HCT116 (cell line): ENCODE measurements at regions not wholly inside any gene's neighbourhood (a gene's known extent, or its start where the extent isn't known, plus 50 kb on each side); places are given as distances from the start of the nearest gene placed in this dataset.

Experiments used
- ATAC-seq: fragments of 200-7000 bp; cut with Tn5 transposase; 2 replicates; pipeline ENCODE4 v1.9.1; 2020; ENCODE audit warnings: mild to moderate bottlenecking, moderate library complexity
- BruUV-seq: library from RNA; stranded (reverse); fragments of 400-500 nt; replicated peaks from 2 replicates; lab custom pipeline; 2021; lab: Mats Ljungman, UMichigan
- CTCF ChIA-PET: fragments of 300-600 bp; sonication (Branson Sonifier 250); formaldehyde crosslinking; loops from one replicate; lab custom pipeline; 2021; ENCODE audit warnings: antibody characterized with exemption; lab: Charles Lee
- POLR2A ChIA-PET: fragments of 300-600, 350-600 bp; sonication (Branson Sonifier 250); formaldehyde crosslinking; loops from one replicate; lab custom pipeline; 2021; ENCODE audit warnings: antibody characterized with exemption; lab: Charles Lee
- RAD21 ChIA-PET, 2 experiments: fragments of 300-600 bp; sonication (Branson Sonifier 250); formaldehyde crosslinking; loops; one replicate each; lab custom pipeline; 2023; ENCODE audit warnings: low total read pairs in 2 of 2; ENCODE audit not compliant: uncharacterized antibody in 2 of 2, unreplicated experiment in 2 of 2, low non-redundant PET in 1 of 2; lab: Charles Lee
- DNase-seq: peaks from one replicate; pipeline ENCODE4 v3.0.0-alpha.2; 2010; ENCODE audit warnings: low read depth, low spot score
- H2AFZ ChIP-seq: fragments of 200-600 bp; shearing (Covaris generic), sonication (generic); 2 replicates; pipeline ENCODE4 v1.6.1; 2017; ENCODE audit warnings: low read depth, mixed run types, mixed read lengths, antibody characterized with exemption, low read length; ENCODE audit not compliant: poor library complexity, severe bottlenecking
- H3K27ac ChIP-seq: 2 replicates; pipeline ENCODE4 v1.5.1; 2012; ENCODE audit warnings: low read depth, low read length
- H3K27me3 ChIP-seq: fragments of 200-600 bp; sonication (generic); 2 replicates; pipeline ENCODE4 v1.6.1; 2016; ENCODE audit warnings: mixed run types, low read length, mixed read lengths; ENCODE audit not compliant: insufficient read depth
- H3K36me3 ChIP-seq, 2 experiments: fragments of 200-500 bp in 1 of 2; fragments of 200-600 bp in 1 of 2; sonication (Bioruptor generic) in 1 of 2; sonication (generic) in 1 of 2; 2 replicates each; pipeline versions ENCODE4 v1.5.1 to v1.6.1; 2014 to 2016; ENCODE audit warnings: low read length in 2 of 2, inconsistent platforms in 1 of 2, mixed read lengths in 1 of 2, mixed run types in 1 of 2; ENCODE audit not compliant: insufficient read depth in 2 of 2, control insufficient read depth in 1 of 2
- H3K4me1 ChIP-seq, 2 experiments: fragments of 200-600 bp in 1 of 2; sonication (generic) in 1 of 2; 2 replicates each; pipeline versions ENCODE4 v1.5.1 to v1.6.1; 2012 to 2017; ENCODE audit warnings: low read length in 2 of 2, inconsistent platforms in 1 of 2, mild to moderate bottlenecking in 1 of 2, mixed read lengths in 1 of 2, mixed run types in 1 of 2, moderate library complexity in 1 of 2; ENCODE audit not compliant: insufficient read depth in 2 of 2, control insufficient read depth in 1 of 2
- H3K4me2 ChIP-seq: fragments of 200-600 bp; sonication (generic); 2 replicates; pipeline ENCODE4 v1.6.1; 2017; ENCODE audit warnings: mixed run types, low read length, mixed read lengths
- H3K4me3 ChIP-seq, 2 experiments: fragments of 200-600 bp in 1 of 2; sonication (generic) in 1 of 2; replicated peaks in 1 of 2; 2 replicates each; pipeline ENCODE4 v1.5.1; 2011 to 2016; ENCODE audit warnings: low read length in 2 of 2, control low read depth in 1 of 2, low read depth in 1 of 2, mild to moderate bottlenecking in 1 of 2, mixed read lengths in 1 of 2, mixed run types in 1 of 2
- H3K79me2 ChIP-seq: fragments of 200-600 bp; sonication (generic); 2 replicates; pipeline ENCODE4 v1.6.1; 2017; ENCODE audit warnings: mild to moderate bottlenecking, mixed run types, low read length, moderate library complexity, mixed read lengths; ENCODE audit not compliant: insufficient read depth
- H3K9ac ChIP-seq: fragments of 200-600 bp; sonication (generic); 2 replicates; pipeline ENCODE4 v1.6.1; 2016; ENCODE audit warnings: low read length, mixed read lengths
- H3K9me2 ChIP-seq: fragments of 200-600 bp; sonication (generic), shearing (Covaris generic); 2 replicates; pipeline ENCODE4 v1.6.1; 2017; ENCODE audit warnings: mixed run types, mild to moderate bottlenecking, moderate library complexity; ENCODE audit not compliant: insufficient read depth
- H3K9me3 ChIP-seq, 2 experiments: fragments of 200-500 bp in 1 of 2; fragments of 200-600 bp in 1 of 2; sonication (Bioruptor generic) in 1 of 2; sonication (generic) in 1 of 2; 2 replicates each; pipeline ENCODE4 v1.6.1; 2014 to 2017; ENCODE audit warnings: low read length in 2 of 2, mixed read lengths in 2 of 2, inconsistent platforms in 1 of 2, low read depth in 1 of 2, mild to moderate bottlenecking in 1 of 2, mixed run types in 1 of 2, moderate library complexity in 1 of 2; ENCODE audit not compliant: control insufficient read depth in 1 of 2, insufficient read depth in 1 of 2
- H4K20me1 ChIP-seq: fragments of 200-600 bp; sonication (generic), shearing (Covaris generic); 2 replicates; pipeline ENCODE4 v1.6.1; 2017; ENCODE audit warnings: mixed run types, mild to moderate bottlenecking, moderate library complexity; ENCODE audit not compliant: insufficient read depth
- CBX3 ChIP-seq: IDR thresholded peaks from 2 replicates; pipeline ENCODE4 v1.6.1; 2012; ENCODE audit warnings: low read depth
- CEBPB ChIP-seq: IDR thresholded peaks from 2 replicates; pipeline ENCODE4 v1.6.1; 2012; ENCODE audit warnings: low read depth
- EGR1 ChIP-seq: IDR thresholded peaks from 2 replicates; pipeline ENCODE4 v1.6.1; 2012; ENCODE audit warnings: low read depth
- ELF1 ChIP-seq: IDR thresholded peaks from 2 replicates; pipeline ENCODE4 v1.6.1; 2012; ENCODE audit warnings: low read depth, borderline replicate concordance
- EZH2 ChIP-seq: fragments of 200-600 bp; sonication (generic); IDR thresholded peaks from 2 replicates; pipeline ENCODE4 v1.6.1; 2017; ENCODE audit warnings: antibody characterized with exemption, mixed run types
- POLR2A ChIP-seq: IDR thresholded peaks from 2 replicates; pipeline ENCODE4 v1.7.0; 2011; ENCODE audit warnings: borderline replicate concordance; ENCODE audit not compliant: insufficient read depth, insufficient read length; ENCODE audit errors: extremely low read depth
- RAD21 ChIP-seq: IDR thresholded peaks from 2 replicates; pipeline ENCODE4 v1.6.1; 2012; ENCODE audit warnings: low read depth, mild to moderate bottlenecking
- SIN3A ChIP-seq: IDR thresholded peaks from 2 replicates; pipeline ENCODE4 v1.6.1; 2012; ENCODE audit warnings: low read depth
- SP1 ChIP-seq: IDR thresholded peaks from 2 replicates; pipeline ENCODE4 v1.6.1; 2012; ENCODE audit warnings: low read depth
- SRF ChIP-seq: IDR thresholded peaks from 2 replicates; pipeline ENCODE4 v1.6.1; 2012; ENCODE audit warnings: low read depth
- TCF7L2 ChIP-seq: IDR thresholded peaks from 2 replicates; pipeline ENCODE4 v1.7.0; 2011; ENCODE audit warnings: borderline replicate concordance, inconsistent platforms; ENCODE audit not compliant: insufficient read depth, insufficient read length; ENCODE audit errors: extremely low read depth
- YY1 ChIP-seq: IDR thresholded peaks from 2 replicates; pipeline ENCODE4 v1.6.1; 2011; ENCODE audit warnings: low read length, low read depth, moderate library complexity, mild to moderate bottlenecking; ENCODE audit not compliant: insufficient replicate concordance; ENCODE audit errors: extremely low read depth
- ZFX ChIP-seq: fragments of 450-650 bp; IDR thresholded peaks from 2 replicates; pipeline ENCODE4 v1.6.1; 2017
- ZNF274 ChIP-seq: fragments of 200-500 bp; sonication (Bioruptor generic); IDR thresholded peaks from 2 replicates; pipeline ENCODE4 v1.6.1; 2014; ENCODE audit warnings: mild to moderate bottlenecking, low read depth, low read length, inconsistent platforms
- intact Hi-C: fragments of 100-400 bp; cut with micrococcal nuclease; formaldehyde crosslinking; loops from 2 replicates; pipeline ENCODE4 v1.10.0; 2022
- TF ChIP-seq, protein P1 (sequence below): IDR thresholded peaks from 2 replicates; pipeline ENCODE4 v1.6.1; 2012
- TF ChIP-seq, protein P2 (sequence below): IDR thresholded peaks from 2 replicates; pipeline ENCODE4 v1.6.1; 2012; ENCODE audit warnings: low read depth
- TF ChIP-seq, protein P3 (sequence below): IDR thresholded peaks from 2 replicates; pipeline ENCODE4 v1.6.1; 2012

DNA sequence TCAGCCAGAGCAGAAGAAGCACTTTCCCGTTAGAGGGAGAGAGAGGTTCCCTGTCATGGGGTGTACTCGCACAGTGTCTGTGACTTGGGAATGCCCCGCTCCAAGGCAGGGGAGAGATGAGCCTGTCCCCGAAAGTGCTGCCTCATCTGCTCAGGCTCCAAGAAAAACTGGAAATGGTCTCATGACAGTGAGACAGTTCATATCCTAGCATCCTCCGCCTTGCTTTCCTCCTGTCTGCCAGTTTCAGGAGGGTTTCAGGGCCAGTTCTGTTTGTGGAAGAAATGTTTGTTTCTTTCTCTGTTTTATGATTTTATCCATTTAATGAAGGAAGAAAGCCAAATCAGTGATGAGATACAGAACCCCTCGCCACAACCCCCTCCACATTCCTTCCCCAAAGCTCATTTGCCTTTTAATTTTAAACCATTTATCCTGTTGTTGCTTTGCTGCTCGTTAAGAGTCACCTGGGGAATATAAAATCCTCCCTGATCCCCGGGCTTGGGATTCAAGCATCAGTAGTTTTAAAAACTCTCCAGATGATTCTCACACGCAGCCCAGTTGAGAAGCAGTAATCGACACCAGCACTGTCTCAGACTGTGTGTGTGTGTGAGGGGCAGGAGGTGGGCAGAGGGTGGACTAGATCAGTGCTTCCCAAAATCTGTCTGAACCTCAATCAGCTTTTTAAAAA lies 144.6 kb upstream of the UBL3 start:
- H3K9me2 ChIP-seq: no peaks in the 10 kb centered on the region
- POLR2A ChIA-PET: no interaction called here
- no TSS peak for BruUV-seq
- no peak for DNase-seq
- no peak overlapping the region for H3K9ac ChIP-seq
- no peak overlapping the region for H3K4me2 ChIP-seq
- intact Hi-C loops: no loop called here
- no peaks in the 10 kb centered on the region for H3K79me2 ChIP-seq
- H3K27ac ChIP-seq: no peak overlapping the region
- H3K9me3 ChIP-seq: no peaks in the 10 kb centered on the region
- H3K36me3 ChIP-seq: no peaks in the 10 kb centered on the region
- H3K4me3 ChIP-seq: no peak overlapping the region
- no peaks in the 10 kb centered on the region for H3K4me1 ChIP-seq
- CTCF ChIA-PET: no interaction called here
- H2AFZ ChIP-seq: no peak overlapping the region
- H4K20me1 ChIP-seq: no peaks in the 10 kb centered on the region
- no peak for ATAC-seq
- TF ChIP-seq EGR1: no peak
- TF ChIP-seq SRF: no peak
- TF ChIP-seq, protein P1, sequence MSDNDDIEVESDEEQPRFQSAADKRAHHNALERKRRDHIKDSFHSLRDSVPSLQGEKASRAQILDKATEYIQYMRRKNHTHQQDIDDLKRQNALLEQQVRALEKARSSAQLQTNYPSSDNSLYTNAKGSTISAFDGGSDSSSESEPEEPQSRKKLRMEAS: no peak
- TF ChIP-seq SIN3A: no peak
- no peak for TF ChIP-seq ZNF274
- TF ChIP-seq YY1: no peak
- TF ChIP-seq CBX3: no peak
- TF ChIP-seq, protein P2, sequence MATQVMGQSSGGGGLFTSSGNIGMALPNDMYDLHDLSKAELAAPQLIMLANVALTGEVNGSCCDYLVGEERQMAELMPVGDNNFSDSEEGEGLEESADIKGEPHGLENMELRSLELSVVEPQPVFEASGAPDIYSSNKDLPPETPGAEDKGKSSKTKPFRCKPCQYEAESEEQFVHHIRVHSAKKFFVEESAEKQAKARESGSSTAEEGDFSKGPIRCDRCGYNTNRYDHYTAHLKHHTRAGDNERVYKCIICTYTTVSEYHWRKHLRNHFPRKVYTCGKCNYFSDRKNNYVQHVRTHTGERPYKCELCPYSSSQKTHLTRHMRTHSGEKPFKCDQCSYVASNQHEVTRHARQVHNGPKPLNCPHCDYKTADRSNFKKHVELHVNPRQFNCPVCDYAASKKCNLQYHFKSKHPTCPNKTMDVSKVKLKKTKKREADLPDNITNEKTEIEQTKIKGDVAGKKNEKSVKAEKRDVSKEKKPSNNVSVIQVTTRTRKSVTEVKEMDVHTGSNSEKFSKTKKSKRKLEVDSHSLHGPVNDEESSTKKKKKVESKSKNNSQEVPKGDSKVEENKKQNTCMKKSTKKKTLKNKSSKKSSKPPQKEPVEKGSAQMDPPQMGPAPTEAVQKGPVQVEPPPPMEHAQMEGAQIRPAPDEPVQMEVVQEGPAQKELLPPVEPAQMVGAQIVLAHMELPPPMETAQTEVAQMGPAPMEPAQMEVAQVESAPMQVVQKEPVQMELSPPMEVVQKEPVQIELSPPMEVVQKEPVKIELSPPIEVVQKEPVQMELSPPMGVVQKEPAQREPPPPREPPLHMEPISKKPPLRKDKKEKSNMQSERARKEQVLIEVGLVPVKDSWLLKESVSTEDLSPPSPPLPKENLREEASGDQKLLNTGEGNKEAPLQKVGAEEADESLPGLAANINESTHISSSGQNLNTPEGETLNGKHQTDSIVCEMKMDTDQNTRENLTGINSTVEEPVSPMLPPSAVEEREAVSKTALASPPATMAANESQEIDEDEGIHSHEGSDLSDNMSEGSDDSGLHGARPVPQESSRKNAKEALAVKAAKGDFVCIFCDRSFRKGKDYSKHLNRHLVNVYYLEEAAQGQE: no peak
- no peak for TF ChIP-seq RAD21
- TF ChIP-seq, protein P3, sequence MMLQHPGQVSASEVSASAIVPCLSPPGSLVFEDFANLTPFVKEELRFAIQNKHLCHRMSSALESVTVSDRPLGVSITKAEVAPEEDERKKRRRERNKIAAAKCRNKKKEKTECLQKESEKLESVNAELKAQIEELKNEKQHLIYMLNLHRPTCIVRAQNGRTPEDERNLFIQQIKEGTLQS: no peak
- TF ChIP-seq ELF1: no peak
- no peak for TF ChIP-seq TCF7L2
- TF ChIP-seq CEBPB: no peak
- TF ChIP-seq SP1: no peak
- TF ChIP-seq ZFX: no peak
- no peak for TF ChIP-seq EZH2
- no peak for TF ChIP-seq POLR2A
- RAD21 ChIA-PET: no interaction called here
- H3K27me3 ChIP-seq: no peaks in the 10 kb centered on the region
